ENCODE measurements at regions not wholly inside any gene's neighbourhood (a gene's known extent, or its start where the extent isn't known, plus 50 kb on each side); places are given as distances from the start of the nearest gene placed in this dataset.

GRCh38 chrX:76643590-76643989, 216.1 kb downstream of the MAGEE1 start:
- TF ChIP-seq, protein P1, sequence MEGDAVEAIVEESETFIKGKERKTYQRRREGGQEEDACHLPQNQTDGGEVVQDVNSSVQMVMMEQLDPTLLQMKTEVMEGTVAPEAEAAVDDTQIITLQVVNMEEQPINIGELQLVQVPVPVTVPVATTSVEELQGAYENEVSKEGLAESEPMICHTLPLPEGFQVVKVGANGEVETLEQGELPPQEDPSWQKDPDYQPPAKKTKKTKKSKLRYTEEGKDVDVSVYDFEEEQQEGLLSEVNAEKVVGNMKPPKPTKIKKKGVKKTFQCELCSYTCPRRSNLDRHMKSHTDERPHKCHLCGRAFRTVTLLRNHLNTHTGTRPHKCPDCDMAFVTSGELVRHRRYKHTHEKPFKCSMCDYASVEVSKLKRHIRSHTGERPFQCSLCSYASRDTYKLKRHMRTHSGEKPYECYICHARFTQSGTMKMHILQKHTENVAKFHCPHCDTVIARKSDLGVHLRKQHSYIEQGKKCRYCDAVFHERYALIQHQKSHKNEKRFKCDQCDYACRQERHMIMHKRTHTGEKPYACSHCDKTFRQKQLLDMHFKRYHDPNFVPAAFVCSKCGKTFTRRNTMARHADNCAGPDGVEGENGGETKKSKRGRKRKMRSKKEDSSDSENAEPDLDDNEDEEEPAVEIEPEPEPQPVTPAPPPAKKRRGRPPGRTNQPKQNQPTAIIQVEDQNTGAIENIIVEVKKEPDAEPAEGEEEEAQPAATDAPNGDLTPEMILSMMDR (IDR thresholded peaks at IDR 0.05), result no peak
- TF ChIP-seq EZH2 (IDR thresholded peaks at IDR 0.05), result no peak

All from neural progenitor cell (in vitro differentiated cells).